ENCODE measurements at regions not wholly inside any gene's neighbourhood (a gene's known extent, or its start where the extent isn't known, plus 50 kb on each side); places are given as distances from the start of the nearest gene placed in this dataset.
A peak's percentile ranks its signal among the peaks of the same experiment; 100 is the strongest.

GRCh38 chr18:73479477-73479876 is 611.7 kb upstream of the NETO1 start:
- Histone ChIP-seq H4K91ac (ENCODE audit: insufficient read length, low read depth, low read length) (no peak overlapping the region), H3K56ac (ENCODE audit: insufficient read length, low read depth, low read length) (no peak overlapping the region), H3K4me1 (ENCODE audit: insufficient read depth, low read length) (no peaks in the 10 kb centered on the region), H3K4me2 (ENCODE audit: insufficient read depth, insufficient read length, low read length) (no peak overlapping the region), H3K27ac (ENCODE audit: insufficient read length, low read depth, low read length) (no peak overlapping the region), H2AK5ac (ENCODE audit: insufficient read length, low read length) (no peak overlapping the region), H2BK120ac (ENCODE audit: low read depth, low read length, poor library complexity, severe bottlenecking) (no peak overlapping the region), H3K9me3 (ENCODE audit: control insufficient read depth, low read depth, low read length) (no peaks in the 10 kb centered on the region), H3K18ac (ENCODE audit: insufficient read length, low read depth, low read length) (no peak overlapping the region), H2BK15ac (ENCODE audit: low read depth, low read length) (no peak overlapping the region), H3K4ac (ENCODE audit: low read depth, low read length) (no peak overlapping the region), H3K9ac (ENCODE audit: extremely low read depth, insufficient read length, low read length) (no peak overlapping the region), H3K23me2 (ENCODE audit: insufficient read length, low read depth, low read length, poor library complexity, severe bottlenecking) (no peaks in the 10 kb centered on the region), H2AFZ (ENCODE audit: low read length) (no peak overlapping the region), H3T11ph (ENCODE audit: low read length) (no peak overlapping the region), H3K14ac (ENCODE audit: insufficient read depth, low read length) (no peak overlapping the region), H3K27me3 (ENCODE audit: insufficient read depth, low read length) (no peaks in the 10 kb centered on the region), H4K5ac (ENCODE audit: insufficient read length, low read depth, low read length) (no peak overlapping the region), H3K23ac (ENCODE audit: insufficient read length, low read depth, low read length) (no peak overlapping the region), H2BK20ac (ENCODE audit: low read depth, low read length, poor library complexity, severe bottlenecking) (no peak overlapping the region), H4K8ac (replicated peaks; ENCODE audit: insufficient read length, low read depth, low read length) (no peak overlapping the region), H4K20me1 (ENCODE audit: control insufficient read depth, insufficient read depth, insufficient read length) (no peaks in the 10 kb centered on the region), H3K79me2 (ENCODE audit: insufficient read depth, low read length) (no peaks in the 10 kb centered on the region), H3K79me1 (ENCODE audit: insufficient read depth, low read depth, low read length, poor library complexity, severe bottlenecking) (no peaks in the 10 kb centered on the region), H2BK5ac (ENCODE audit: insufficient read length, low read length) (no peak overlapping the region), H2BK12ac (ENCODE audit: insufficient read length, low read depth, low read length) (no peak overlapping the region)
- Mint-ChIP-seq H3K27ac (peak overlapping the region in 1 of 3 experiments; percentile 81; a peak in 2 of 7 replicates), H3K4me1 (peaks cover 0 to 4% of the 10 kb centered on the region in 2 experiments; a peak in 2 of 4 replicates), H3K27me3 (ENCODE audit: low read depth) (no peaks in the 10 kb centered on the region), H3K36me3 (ENCODE audit: insufficient read depth in 1 of 3, low read depth in 3 of 3) (peaks cover 3 to 10% (median 4%) of the 10 kb centered on the region in 3 experiments; a peak in 4 of 7 replicates), H3K4me3 (no peak overlapping the region), H3K9me3 (peaks cover 12 to 14% of the 10 kb centered on the region in 2 experiments)
- no CpG with 5 or more reads among the region's 2 CpGs for WGBS (ENCODE audit: extremely low coverage, insufficient read length, low lambda C conversion rate)
- DNase-seq, result no peak
- TF ChIP-seq CTCF (conservative IDR thresholded peaks at IDR 0.05), result no peak

Measured in H9 (cell line).